IPS DF 4.7 (cell line): ENCODE measurements at regions not wholly inside any gene's neighbourhood (a gene's known extent, or its start where the extent isn't known, plus 50 kb on each side); places are given as distances from the start of the nearest gene placed in this dataset.

Source experiments
- DNase-seq: peaks from one replicate; pipeline ENCODE4 v3.0.0-alpha.2; 2013; ENCODE audit warnings: low spot score; ENCODE audit errors: extremely low read depth

- DNase-seq: no peak
These were observed 382.2 kb downstream of the ICE1 start for GRCh38 chr5:5804478-5805233.

- DNase-seq: no peak
These were observed 378.6 kb downstream of the ICE1 start for GRCh38 chr5:5800801-5801761.

GRCh38 chr5:5799826-5800225, 377.3 kb downstream of the ICE1 start:
- no peak for DNase-seq

- no peak for DNase-seq
These were observed 376.8 kb downstream of the ICE1 start for GRCh38 chr5:5799229-5799628.

- DNase-seq: no peak
These were observed 376.0 kb downstream of the ICE1 start for GRCh38 chr5:5798462-5798861.

- no peak for DNase-seq
These were observed 375.6 kb downstream of the ICE1 start for GRCh38 chr5:5798041-5798440.

GRCh38 chr5:5795074-5795771, 372.7 kb downstream of the ICE1 start:
- no peak for DNase-seq

- no peak for DNase-seq
These were observed 371.7 kb downstream of the ICE1 start for GRCh38 chr5:5794118-5794560.

- DNase-seq: no peak
These were observed 371.0 kb downstream of the ICE1 start for GRCh38 chr5:5793242-5794117.

- no peak for DNase-seq
These were observed 369.6 kb downstream of the ICE1 start for GRCh38 chr5:5792106-5792505.

GRCh38 chr5:5788793-5789192, 366.3 kb downstream of the ICE1 start:
- no peak for DNase-seq

- no peak for DNase-seq
These were observed 364.9 kb downstream of the ICE1 start for GRCh38 chr5:5787373-5787772.

GRCh38 chr5:5784101-5784500, 361.6 kb downstream of the ICE1 start:
- no peak for DNase-seq

- no peak for DNase-seq
These were observed 360.5 kb downstream of the ICE1 start for GRCh38 chr5:5783021-5783420.

GRCh38 chr5:5782402-5782801, 359.9 kb downstream of the ICE1 start:
- peak; percentile 9 for DNase-seq

GRCh38 chr5:5781335-5781734, 358.9 kb downstream of the ICE1 start:
- DNase-seq: no peak

GRCh38 chr5:5780253-5780652, 357.8 kb downstream of the ICE1 start:
- DNase-seq: no peak

GRCh38 chr5:5777013-5777412, 354.5 kb downstream of the ICE1 start:
- no peak for DNase-seq

GRCh38 chr5:5772202-5772601, 349.7 kb downstream of the ICE1 start:
- no peak for DNase-seq

- no peak for DNase-seq
These were observed 348.3 kb downstream of the ICE1 start for GRCh38 chr5:5770825-5771224.
